Fibroblast of the aortic adventitia (primary cell): ENCODE measurements at regions not wholly inside any gene's neighbourhood (a gene's known extent, or its start where the extent isn't known, plus 50 kb on each side); places are given as distances from the start of the nearest gene placed in this dataset.

Source experiments
- DNase-seq: peaks from one replicate; pipeline ENCODE4 v3.0.0-alpha.2; 2010; ENCODE audit warnings: low read depth
- H3K4me3 ChIP-seq: 2 replicates; pipeline ENCODE4 v1.5.1; 2011; ENCODE audit warnings: low read depth, mild to moderate bottlenecking, control low read depth, low read length, moderate library complexity
- TF ChIP-seq, protein P1 (sequence below): IDR thresholded peaks from 2 replicates; pipeline ENCODE4 v1.5.1; 2011; ENCODE audit warnings: mild to moderate bottlenecking, low read length, control low read depth, inconsistent platforms; ENCODE audit not compliant: insufficient read depth

DNA sequence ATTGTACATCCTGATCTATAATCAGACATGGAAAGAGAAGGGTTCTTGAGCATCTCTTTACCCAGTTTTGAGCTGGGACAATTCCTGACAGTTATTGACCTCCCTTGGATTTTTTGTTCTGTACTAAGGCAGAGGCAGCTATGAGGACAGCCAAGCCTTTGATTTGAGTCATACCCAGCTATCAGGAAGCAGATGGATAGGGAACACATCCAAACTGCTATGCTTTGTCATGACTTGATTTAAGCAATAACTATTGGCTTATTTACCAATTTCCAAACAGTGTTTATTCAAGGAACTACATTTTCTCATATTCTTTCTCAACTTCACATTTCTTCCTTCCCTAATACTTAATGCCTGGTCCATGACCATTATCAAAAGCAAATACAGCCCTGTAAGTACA is 396.4 kb upstream of the STEAP1 start:
- H3K4me3 ChIP-seq = no peak overlapping the region
- TF ChIP-seq, protein P1, sequence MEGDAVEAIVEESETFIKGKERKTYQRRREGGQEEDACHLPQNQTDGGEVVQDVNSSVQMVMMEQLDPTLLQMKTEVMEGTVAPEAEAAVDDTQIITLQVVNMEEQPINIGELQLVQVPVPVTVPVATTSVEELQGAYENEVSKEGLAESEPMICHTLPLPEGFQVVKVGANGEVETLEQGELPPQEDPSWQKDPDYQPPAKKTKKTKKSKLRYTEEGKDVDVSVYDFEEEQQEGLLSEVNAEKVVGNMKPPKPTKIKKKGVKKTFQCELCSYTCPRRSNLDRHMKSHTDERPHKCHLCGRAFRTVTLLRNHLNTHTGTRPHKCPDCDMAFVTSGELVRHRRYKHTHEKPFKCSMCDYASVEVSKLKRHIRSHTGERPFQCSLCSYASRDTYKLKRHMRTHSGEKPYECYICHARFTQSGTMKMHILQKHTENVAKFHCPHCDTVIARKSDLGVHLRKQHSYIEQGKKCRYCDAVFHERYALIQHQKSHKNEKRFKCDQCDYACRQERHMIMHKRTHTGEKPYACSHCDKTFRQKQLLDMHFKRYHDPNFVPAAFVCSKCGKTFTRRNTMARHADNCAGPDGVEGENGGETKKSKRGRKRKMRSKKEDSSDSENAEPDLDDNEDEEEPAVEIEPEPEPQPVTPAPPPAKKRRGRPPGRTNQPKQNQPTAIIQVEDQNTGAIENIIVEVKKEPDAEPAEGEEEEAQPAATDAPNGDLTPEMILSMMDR = no peak
- no peak for DNase-seq

- H3K4me3 ChIP-seq = no peak overlapping the region
These were observed 393.6 kb upstream of the STEAP1 start for GRCh38 chr7:89760690-89761089.

DNA sequence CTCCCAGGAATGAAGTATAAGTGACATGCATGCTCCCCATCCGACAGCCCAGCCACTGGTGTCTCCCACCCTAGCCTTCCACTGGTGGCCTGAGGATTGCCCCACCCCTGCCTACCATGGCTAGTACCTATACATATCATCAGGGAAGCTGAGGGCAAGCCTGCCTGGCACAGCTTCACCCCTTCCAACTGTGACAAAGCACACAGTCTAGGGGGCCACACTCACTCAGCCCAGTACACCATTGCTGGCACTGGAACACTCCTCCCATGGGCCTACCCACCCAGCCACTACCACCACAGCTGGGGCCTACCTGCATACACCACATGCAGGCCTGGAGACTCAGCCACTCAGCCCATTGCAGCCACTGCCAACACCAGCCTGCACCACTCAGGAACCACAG is 393.1 kb upstream of the STEAP1 start:
- no peak overlapping the region for H3K4me3 ChIP-seq
- TF ChIP-seq, protein P1 = no peak
- DNase-seq = no peak

More at GRCh38 chr7:89760690-89761089, 393.6 kb upstream of the STEAP1 start:
- DNase-seq = no peak
- TF ChIP-seq, protein P1 = no peak

DNA sequence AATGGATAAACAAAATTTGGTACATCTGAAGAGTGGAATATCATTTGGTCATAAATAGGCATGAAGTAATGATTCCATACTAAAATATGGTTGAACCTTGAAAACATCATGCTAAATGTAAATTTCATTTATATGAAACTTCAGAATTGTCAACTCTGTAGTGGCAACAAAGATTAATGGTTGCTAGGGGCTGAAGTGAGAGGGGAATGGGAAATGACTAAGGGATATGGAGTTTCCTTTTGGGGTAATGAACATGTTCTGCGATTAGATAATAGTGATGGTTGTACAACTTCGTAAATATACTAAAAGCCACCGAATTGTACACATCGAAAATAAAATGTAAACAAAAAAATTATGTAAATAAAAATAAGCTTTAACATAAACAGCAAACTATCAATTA is 384.1 kb upstream of the STEAP1 start:
- H3K4me3 ChIP-seq = no peak overlapping the region
- no peak for DNase-seq
- TF ChIP-seq, protein P1 = no peak

- no peak for DNase-seq
- H3K4me3 ChIP-seq = no peak overlapping the region
- TF ChIP-seq, protein P1 = no peak
These were observed 383.1 kb upstream of the STEAP1 start for GRCh38 chr7:89771003-89771636.

DNA sequence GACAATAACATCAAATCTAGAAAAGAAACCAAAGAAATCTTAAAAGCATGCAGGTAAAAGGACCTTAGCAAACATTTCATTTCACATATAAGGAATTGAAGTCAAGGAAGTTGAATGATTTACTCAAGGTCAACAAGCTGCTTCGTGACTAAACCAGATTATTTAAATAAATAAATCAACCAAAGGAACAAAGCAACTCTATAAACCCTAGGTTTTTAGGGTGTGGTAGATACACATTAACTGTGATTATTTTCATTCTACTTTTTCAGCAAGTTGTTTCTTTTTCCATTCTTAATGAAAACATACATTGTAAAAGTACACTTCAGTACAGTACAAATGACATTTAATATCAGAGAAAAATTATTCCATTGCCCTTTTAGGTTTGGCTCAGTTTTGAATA is 382.0 kb upstream of the STEAP1 start:
- TF ChIP-seq, protein P1 = no peak
- no peak overlapping the region for H3K4me3 ChIP-seq
- no peak for DNase-seq

DNA sequence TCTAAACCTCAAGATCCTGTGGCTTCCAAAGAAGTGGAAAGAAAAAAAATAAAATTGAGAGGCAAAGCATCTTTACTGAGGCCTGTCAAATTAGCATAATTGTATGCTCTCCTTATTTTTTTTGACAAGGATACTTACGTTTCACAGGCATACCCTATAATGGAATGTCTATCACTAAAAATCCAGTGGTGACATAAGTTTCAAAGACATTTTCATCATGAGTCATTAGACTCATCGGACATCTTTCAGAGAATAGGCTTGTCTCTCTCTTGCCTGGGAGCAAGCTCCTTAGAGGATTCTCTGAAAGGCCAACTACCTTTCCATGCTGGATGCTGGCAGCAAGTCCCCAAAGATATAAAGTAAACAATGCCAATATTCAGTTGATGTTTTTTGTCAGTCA is 380.7 kb upstream of the STEAP1 start:
- TF ChIP-seq, protein P1 = no peak
- DNase-seq = no peak
- no peak overlapping the region for H3K4me3 ChIP-seq
